Choroid plexus epithelial cell (primary cell): ENCODE measurements at regions not wholly inside any gene's neighbourhood (a gene's known extent, or its start where the extent isn't known, plus 50 kb on each side); places are given as distances from the start of the nearest gene placed in this dataset.
A peak's percentile ranks its signal among the peaks of the same experiment; 100 is the strongest.

Source experiments
- DNase-seq: peaks from one replicate; pipeline ENCODE4 v3.0.0-alpha.2; 2010; ENCODE audit warnings: low read depth
- H3K4me3 ChIP-seq: 2 replicates; pipeline ENCODE4 v1.5.1; 2011; ENCODE audit warnings: low read depth, mild to moderate bottlenecking, control low read depth, low read length, moderate library complexity
- TF ChIP-seq, protein P1 (sequence below): conservative IDR thresholded peaks from 2 replicates; pipeline ENCODE4 v1.5.1; 2011; ENCODE audit warnings: low read depth, mild to moderate bottlenecking, control low read depth, inconsistent platforms, low read length, moderate library complexity

DNA sequence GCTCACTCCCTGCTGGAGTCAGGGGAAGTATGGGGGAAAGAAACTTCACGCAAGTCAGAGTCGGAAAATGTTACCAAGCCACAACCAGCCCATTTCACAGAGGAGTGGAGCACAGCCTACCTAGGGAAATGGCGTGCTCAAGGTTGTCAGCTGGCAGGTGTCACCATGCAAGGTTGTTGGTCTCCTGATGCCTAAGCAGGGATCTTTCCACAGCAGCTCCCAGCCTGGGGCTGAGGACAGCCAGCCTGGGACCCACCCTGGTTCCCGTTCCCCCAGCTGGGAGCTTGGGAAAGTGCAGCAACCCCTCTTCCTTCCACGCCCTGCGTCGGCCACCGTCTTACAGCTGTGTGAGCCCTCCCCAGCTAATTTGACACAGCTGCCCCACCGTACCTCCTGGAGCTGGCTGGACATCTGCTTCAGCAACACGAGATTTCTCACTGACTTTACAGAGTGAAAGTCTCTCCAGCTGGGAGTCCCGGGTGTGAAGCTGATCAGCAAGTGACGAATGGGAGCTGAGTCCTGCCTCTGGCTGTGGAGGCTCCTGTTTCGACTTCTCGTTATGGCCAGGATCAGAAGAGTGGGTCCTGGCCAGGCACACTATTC lies 224.6 kb upstream of the RAB4A start:
- TF ChIP-seq, protein P1, sequence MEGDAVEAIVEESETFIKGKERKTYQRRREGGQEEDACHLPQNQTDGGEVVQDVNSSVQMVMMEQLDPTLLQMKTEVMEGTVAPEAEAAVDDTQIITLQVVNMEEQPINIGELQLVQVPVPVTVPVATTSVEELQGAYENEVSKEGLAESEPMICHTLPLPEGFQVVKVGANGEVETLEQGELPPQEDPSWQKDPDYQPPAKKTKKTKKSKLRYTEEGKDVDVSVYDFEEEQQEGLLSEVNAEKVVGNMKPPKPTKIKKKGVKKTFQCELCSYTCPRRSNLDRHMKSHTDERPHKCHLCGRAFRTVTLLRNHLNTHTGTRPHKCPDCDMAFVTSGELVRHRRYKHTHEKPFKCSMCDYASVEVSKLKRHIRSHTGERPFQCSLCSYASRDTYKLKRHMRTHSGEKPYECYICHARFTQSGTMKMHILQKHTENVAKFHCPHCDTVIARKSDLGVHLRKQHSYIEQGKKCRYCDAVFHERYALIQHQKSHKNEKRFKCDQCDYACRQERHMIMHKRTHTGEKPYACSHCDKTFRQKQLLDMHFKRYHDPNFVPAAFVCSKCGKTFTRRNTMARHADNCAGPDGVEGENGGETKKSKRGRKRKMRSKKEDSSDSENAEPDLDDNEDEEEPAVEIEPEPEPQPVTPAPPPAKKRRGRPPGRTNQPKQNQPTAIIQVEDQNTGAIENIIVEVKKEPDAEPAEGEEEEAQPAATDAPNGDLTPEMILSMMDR = no peak
- DNase-seq = no peak

DNA sequence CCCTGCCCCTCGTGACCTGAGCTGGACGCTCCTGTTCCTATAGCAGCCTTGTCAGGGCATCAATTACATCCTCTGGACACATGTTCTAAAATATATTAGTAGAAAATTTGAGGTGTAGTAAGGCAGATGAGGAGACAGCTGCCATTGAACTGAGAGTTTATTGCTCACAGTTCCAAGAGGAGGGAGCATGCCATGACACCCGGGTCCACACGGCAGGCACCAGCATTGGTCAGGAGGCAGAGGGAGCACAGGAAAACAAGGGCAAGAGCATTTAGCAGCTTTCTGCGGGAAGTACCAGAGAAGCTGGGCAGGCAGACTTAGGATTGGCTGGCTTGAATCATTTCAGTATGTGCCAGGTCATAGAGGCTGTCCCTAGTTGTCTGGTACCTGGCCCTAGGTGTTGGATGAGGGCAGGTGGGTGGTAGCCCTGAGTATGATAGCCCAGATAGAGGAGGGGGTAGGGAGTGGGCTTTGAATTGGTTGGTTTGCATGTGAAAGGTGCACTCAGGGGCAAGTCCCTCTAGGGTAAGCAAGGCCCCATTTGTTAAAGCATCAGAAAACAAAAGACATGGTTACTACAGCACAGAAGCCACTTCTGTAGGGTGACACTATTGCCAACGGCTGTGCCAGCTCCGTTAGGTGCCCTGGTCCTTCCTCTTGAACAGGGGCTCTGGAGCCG lies 223.6 kb upstream of the RAB4A start:
- H3K4me3 ChIP-seq = no peak overlapping the region
- no peak for DNase-seq
- TF ChIP-seq, protein P1 = no peak

More for the DNA sequence above, 224.6 kb upstream of the RAB4A start:
- no peak overlapping the region for H3K4me3 ChIP-seq

DNA sequence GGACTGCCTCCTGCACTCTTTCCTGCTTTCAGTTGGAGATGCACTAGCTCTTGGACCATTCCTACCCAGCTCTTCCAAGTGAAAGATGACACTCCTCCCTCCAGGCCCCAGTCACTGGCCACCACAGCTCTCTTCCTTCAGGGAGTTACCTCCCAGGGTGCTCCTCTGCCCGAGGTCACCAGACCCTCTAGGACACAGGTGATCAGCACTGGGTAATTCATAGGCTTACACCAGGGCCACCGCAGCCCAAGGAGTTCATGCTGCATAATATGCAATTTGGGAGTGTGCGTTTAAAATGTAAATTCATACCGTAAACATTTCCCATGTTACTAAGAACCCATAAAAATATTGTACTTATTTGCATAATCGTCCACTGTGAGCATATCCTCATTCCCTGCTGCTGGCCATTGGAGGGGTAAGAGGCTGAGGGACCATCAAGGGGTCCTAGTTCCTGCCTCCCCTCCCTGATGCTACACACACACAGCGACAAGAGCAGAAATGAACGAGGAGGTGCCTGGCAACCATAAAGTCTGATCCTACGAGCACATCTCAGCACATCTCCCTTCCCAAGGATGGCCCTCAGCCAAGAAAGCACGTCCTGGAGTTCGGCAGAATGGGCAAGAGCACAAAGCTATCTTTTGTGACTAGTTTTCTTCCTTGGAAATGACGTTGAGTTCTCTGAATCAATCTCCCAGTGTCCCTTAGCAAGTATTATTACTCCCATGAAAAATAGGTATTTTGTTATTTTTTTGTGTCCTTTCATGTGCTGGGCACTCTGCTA lies 222.9 kb upstream of the RAB4A start:
- TF ChIP-seq, protein P1 = no peak
- no peak overlapping the region for H3K4me3 ChIP-seq
- DNase-seq = no peak

DNA sequence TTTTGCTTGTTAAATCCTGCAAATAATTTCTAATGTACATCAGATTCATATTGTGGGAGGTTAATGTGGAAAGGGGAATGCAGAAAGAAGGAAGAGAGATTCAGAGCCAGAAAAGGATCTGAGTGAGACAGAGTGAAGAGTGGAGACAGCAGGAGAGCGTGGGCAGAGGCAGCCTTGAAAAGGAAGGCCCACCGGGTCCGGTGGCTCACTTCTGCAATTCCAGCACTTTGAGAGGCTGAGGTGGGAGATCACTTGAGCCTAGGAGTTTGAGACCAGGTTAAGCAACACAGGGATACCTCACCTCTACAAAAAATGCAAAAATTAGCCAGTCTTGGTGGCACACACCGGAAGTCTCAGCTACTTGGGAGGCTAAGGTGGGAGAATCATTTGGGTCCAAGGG lies 222.0 kb upstream of the RAB4A start:
- no peak overlapping the region for H3K4me3 ChIP-seq
- TF ChIP-seq, protein P1 = no peak
- DNase-seq = no peak

DNA sequence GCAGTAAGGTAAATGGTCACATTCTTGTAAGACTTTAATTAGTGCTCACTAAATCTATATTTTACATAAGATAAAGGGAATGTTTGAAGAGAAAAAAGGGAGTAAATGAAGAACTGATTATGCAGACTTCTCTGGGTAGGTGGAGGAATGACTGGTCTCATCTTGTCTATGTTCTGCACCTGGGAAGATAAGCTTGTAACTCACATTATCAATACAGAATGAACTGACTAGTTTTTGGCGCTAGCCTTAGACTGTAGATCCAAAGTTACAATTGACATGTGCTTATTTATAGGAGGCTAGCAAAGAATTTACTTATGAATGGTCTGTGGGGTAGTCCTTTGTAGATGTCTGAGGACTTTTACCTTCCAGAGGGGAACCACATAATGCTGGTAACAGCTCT lies 214.9 kb upstream of the RAB4A start:
- no peak for DNase-seq
- H3K4me3 ChIP-seq = no peak overlapping the region
- TF ChIP-seq, protein P1 = no peak

DNA sequence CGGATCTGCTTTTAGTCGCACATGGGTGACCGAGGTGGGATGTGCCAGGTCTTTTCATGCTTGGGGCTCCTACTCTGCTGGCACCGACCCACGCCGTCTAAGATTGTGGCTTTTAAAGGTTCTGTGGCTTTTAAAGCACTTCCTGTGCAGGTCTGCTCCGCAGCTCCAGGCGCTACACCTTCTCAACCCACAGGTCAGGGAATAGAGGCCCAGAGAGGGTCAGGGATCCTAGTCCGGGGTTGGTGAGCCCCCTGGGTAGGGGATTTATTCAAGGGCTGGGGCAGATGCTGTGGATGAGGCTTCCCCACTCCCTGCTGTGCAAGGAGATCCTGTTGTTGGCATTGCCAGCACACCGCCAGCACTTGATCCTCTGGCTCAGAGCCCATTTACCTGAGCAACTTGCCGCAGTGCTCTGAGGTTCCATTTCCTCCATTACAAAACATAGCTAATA lies 212.8 kb upstream of the RAB4A start:
- TF ChIP-seq, protein P1 = no peak
- no peak for DNase-seq
- H3K4me3 ChIP-seq = no peak overlapping the region

DNA sequence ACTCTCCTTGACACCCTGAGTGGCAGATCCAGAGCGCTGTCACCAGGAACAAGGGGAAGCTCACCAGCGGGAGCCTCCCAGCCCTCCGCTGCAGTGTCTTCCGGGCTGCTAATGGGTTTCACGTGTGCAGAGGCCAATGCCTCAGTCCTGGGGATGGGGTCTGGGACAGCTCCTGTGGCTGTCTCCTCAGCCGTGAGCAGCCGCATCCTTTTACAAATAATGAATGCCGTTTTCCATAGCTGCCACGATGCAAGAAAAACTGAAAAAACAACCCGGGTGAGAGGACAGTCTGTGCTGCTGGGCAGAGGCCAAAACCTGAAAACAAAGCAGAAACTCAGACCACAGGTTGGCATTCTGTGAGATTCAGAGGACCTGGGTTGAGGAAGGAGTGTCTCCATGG lies 212.2 kb upstream of the RAB4A start:
- H3K4me3 ChIP-seq = no peak overlapping the region
- DNase-seq = peak; percentile 13

More for the DNA sequence above, 212.2 kb upstream of the RAB4A start:
- TF ChIP-seq, protein P1 = no peak
